HCT116 (cell line): ENCODE measurements at regions not wholly inside any gene's neighbourhood (a gene's known extent, or its start where the extent isn't known, plus 50 kb on each side); places are given as distances from the start of the nearest gene placed in this dataset.

ENCODE experiments used
- ATAC-seq: fragments of 200-7000 bp; cut with Tn5 transposase; 2 replicates; pipeline ENCODE4 v1.9.1; 2020; ENCODE audit warnings: mild to moderate bottlenecking, moderate library complexity
- BruUV-seq: library from RNA; stranded (reverse); fragments of 400-500 nt; replicated peaks from 2 replicates; lab custom pipeline; 2021; lab: Mats Ljungman, UMichigan
- CTCF ChIA-PET: fragments of 300-600 bp; sonication (Branson Sonifier 250); formaldehyde crosslinking; loops from one replicate; lab custom pipeline; 2021; ENCODE audit warnings: antibody characterized with exemption; lab: Charles Lee
- POLR2A ChIA-PET: fragments of 300-600, 350-600 bp; sonication (Branson Sonifier 250); formaldehyde crosslinking; loops from one replicate; lab custom pipeline; 2021; ENCODE audit warnings: antibody characterized with exemption; lab: Charles Lee
- RAD21 ChIA-PET, 2 experiments: fragments of 300-600 bp; sonication (Branson Sonifier 250); formaldehyde crosslinking; loops; one replicate each; lab custom pipeline; 2023; ENCODE audit warnings: low total read pairs in 2 of 2; ENCODE audit not compliant: uncharacterized antibody in 2 of 2, unreplicated experiment in 2 of 2, low non-redundant PET in 1 of 2; lab: Charles Lee
- DNase-seq: peaks from one replicate; pipeline ENCODE4 v3.0.0-alpha.2; 2010; ENCODE audit warnings: low read depth, low spot score
- H2AFZ ChIP-seq: fragments of 200-600 bp; shearing (Covaris generic), sonication (generic); 2 replicates; pipeline ENCODE4 v1.6.1; 2017; ENCODE audit warnings: low read depth, mixed run types, mixed read lengths, antibody characterized with exemption, low read length; ENCODE audit not compliant: poor library complexity, severe bottlenecking
- H3K27ac ChIP-seq: 2 replicates; pipeline ENCODE4 v1.5.1; 2012; ENCODE audit warnings: low read depth, low read length
- H3K27me3 ChIP-seq: fragments of 200-600 bp; sonication (generic); 2 replicates; pipeline ENCODE4 v1.6.1; 2016; ENCODE audit warnings: mixed run types, low read length, mixed read lengths; ENCODE audit not compliant: insufficient read depth
- H3K36me3 ChIP-seq, 2 experiments: fragments of 200-500 bp in 1 of 2; fragments of 200-600 bp in 1 of 2; sonication (Bioruptor generic) in 1 of 2; sonication (generic) in 1 of 2; 2 replicates each; pipeline versions ENCODE4 v1.5.1 to v1.6.1; 2014 to 2016; ENCODE audit warnings: low read length in 2 of 2, inconsistent platforms in 1 of 2, mixed read lengths in 1 of 2, mixed run types in 1 of 2; ENCODE audit not compliant: insufficient read depth in 2 of 2, control insufficient read depth in 1 of 2
- H3K4me1 ChIP-seq, 2 experiments: fragments of 200-600 bp in 1 of 2; sonication (generic) in 1 of 2; 2 replicates each; pipeline versions ENCODE4 v1.5.1 to v1.6.1; 2012 to 2017; ENCODE audit warnings: low read length in 2 of 2, inconsistent platforms in 1 of 2, mild to moderate bottlenecking in 1 of 2, mixed read lengths in 1 of 2, mixed run types in 1 of 2, moderate library complexity in 1 of 2; ENCODE audit not compliant: insufficient read depth in 2 of 2, control insufficient read depth in 1 of 2
- H3K4me2 ChIP-seq: fragments of 200-600 bp; sonication (generic); 2 replicates; pipeline ENCODE4 v1.6.1; 2017; ENCODE audit warnings: mixed run types, low read length, mixed read lengths
- H3K4me3 ChIP-seq, 2 experiments: fragments of 200-600 bp in 1 of 2; sonication (generic) in 1 of 2; replicated peaks in 1 of 2; 2 replicates each; pipeline ENCODE4 v1.5.1; 2011 to 2016; ENCODE audit warnings: low read length in 2 of 2, control low read depth in 1 of 2, low read depth in 1 of 2, mild to moderate bottlenecking in 1 of 2, mixed read lengths in 1 of 2, mixed run types in 1 of 2
- H3K79me2 ChIP-seq: fragments of 200-600 bp; sonication (generic); 2 replicates; pipeline ENCODE4 v1.6.1; 2017; ENCODE audit warnings: mild to moderate bottlenecking, mixed run types, low read length, moderate library complexity, mixed read lengths; ENCODE audit not compliant: insufficient read depth
- H3K9ac ChIP-seq: fragments of 200-600 bp; sonication (generic); 2 replicates; pipeline ENCODE4 v1.6.1; 2016; ENCODE audit warnings: low read length, mixed read lengths
- H3K9me2 ChIP-seq: fragments of 200-600 bp; sonication (generic), shearing (Covaris generic); 2 replicates; pipeline ENCODE4 v1.6.1; 2017; ENCODE audit warnings: mixed run types, mild to moderate bottlenecking, moderate library complexity; ENCODE audit not compliant: insufficient read depth
- H3K9me3 ChIP-seq, 2 experiments: fragments of 200-500 bp in 1 of 2; fragments of 200-600 bp in 1 of 2; sonication (Bioruptor generic) in 1 of 2; sonication (generic) in 1 of 2; 2 replicates each; pipeline ENCODE4 v1.6.1; 2014 to 2017; ENCODE audit warnings: low read length in 2 of 2, mixed read lengths in 2 of 2, inconsistent platforms in 1 of 2, low read depth in 1 of 2, mild to moderate bottlenecking in 1 of 2, mixed run types in 1 of 2, moderate library complexity in 1 of 2; ENCODE audit not compliant: control insufficient read depth in 1 of 2, insufficient read depth in 1 of 2
- H4K20me1 ChIP-seq: fragments of 200-600 bp; sonication (generic), shearing (Covaris generic); 2 replicates; pipeline ENCODE4 v1.6.1; 2017; ENCODE audit warnings: mixed run types, mild to moderate bottlenecking, moderate library complexity; ENCODE audit not compliant: insufficient read depth
- CBX3 ChIP-seq: IDR thresholded peaks from 2 replicates; pipeline ENCODE4 v1.6.1; 2012; ENCODE audit warnings: low read depth
- CEBPB ChIP-seq: IDR thresholded peaks from 2 replicates; pipeline ENCODE4 v1.6.1; 2012; ENCODE audit warnings: low read depth
- EGR1 ChIP-seq: IDR thresholded peaks from 2 replicates; pipeline ENCODE4 v1.6.1; 2012; ENCODE audit warnings: low read depth
- EZH2phosphoT487 ChIP-seq: fragments of 200-600 bp; IDR thresholded peaks from 2 replicates; pipeline ENCODE4 v1.6.1; 2018; ENCODE audit warnings: antibody characterized with exemption, borderline replicate concordance
- FOSL1 ChIP-seq: IDR thresholded peaks from 2 replicates; pipeline ENCODE4 v1.6.1; 2012; ENCODE audit warnings: low read depth
- SP1 ChIP-seq: IDR thresholded peaks from 2 replicates; pipeline ENCODE4 v1.6.1; 2012; ENCODE audit warnings: low read depth
- TCF7L2 ChIP-seq: IDR thresholded peaks from 2 replicates; pipeline ENCODE4 v1.7.0; 2011; ENCODE audit warnings: borderline replicate concordance, inconsistent platforms; ENCODE audit not compliant: insufficient read depth, insufficient read length; ENCODE audit errors: extremely low read depth
- YY1 ChIP-seq: IDR thresholded peaks from 2 replicates; pipeline ENCODE4 v1.6.1; 2011; ENCODE audit warnings: low read length, low read depth, moderate library complexity, mild to moderate bottlenecking; ENCODE audit not compliant: insufficient replicate concordance; ENCODE audit errors: extremely low read depth
- ZFX ChIP-seq: fragments of 450-650 bp; IDR thresholded peaks from 2 replicates; pipeline ENCODE4 v1.6.1; 2017
- ZNF274 ChIP-seq: fragments of 200-500 bp; sonication (Bioruptor generic); IDR thresholded peaks from 2 replicates; pipeline ENCODE4 v1.6.1; 2014; ENCODE audit warnings: mild to moderate bottlenecking, low read depth, low read length, inconsistent platforms
- intact Hi-C: fragments of 100-400 bp; cut with micrococcal nuclease; formaldehyde crosslinking; loops from 2 replicates; pipeline ENCODE4 v1.10.0; 2022
- TF ChIP-seq, protein P1 (sequence below): IDR thresholded peaks from 2 replicates; pipeline ENCODE4 v1.6.1; 2012
- TF ChIP-seq, protein P2 (sequence below): IDR thresholded peaks from 2 replicates; pipeline ENCODE4 v1.6.1; 2011; ENCODE audit warnings: mild to moderate bottlenecking, low read length, moderate library complexity; ENCODE audit not compliant: insufficient replicate concordance; ENCODE audit errors: extremely low read depth
- TF ChIP-seq, protein P3 (sequence below): IDR thresholded peaks from 2 replicates; pipeline ENCODE4 v1.6.1; 2012
- TF ChIP-seq, protein P4 (sequence below): IDR thresholded peaks from 2 replicates; pipeline ENCODE4 v1.6.1; 2012; ENCODE audit warnings: low read depth

DNA sequence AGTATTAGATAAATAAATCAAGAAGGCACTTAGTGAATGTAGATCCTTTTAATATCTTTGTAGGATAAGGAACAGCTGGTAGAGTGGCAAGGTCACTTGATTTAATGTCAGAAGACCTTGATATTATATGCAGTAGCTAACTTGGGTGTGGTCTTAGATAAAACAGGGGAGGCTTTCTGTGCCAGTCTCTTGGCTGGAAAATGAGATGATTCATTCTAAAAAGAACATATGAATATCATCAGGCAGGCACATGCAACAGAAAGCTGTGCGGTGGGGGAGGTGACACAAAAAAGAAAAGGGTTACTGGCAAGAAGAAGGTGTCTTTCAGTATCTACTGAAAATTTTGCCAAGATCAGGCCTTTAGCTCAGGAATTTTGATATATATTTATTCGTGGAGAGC, 931.7 kb upstream of the CELF4 start:
- Histone ChIP-seq H3K4me3 (no peak overlapping the region), H3K9ac (no peak overlapping the region), H3K79me2 (no peaks in the 10 kb centered on the region), H3K27me3 (no peaks in the 10 kb centered on the region), H4K20me1 (no peaks in the 10 kb centered on the region), H3K36me3 (no peaks in the 10 kb centered on the region), H3K4me1 (no peaks in the 10 kb centered on the region), H3K9me3 (no peaks in the 10 kb centered on the region; a peak in 2 of 4 replicates), H3K27ac (no peak overlapping the region), H3K9me2 (no peaks in the 10 kb centered on the region), H3K4me2 (no peak overlapping the region), H2AFZ (no peak overlapping the region)
- ATAC-seq (no peak), DNase-seq (no peak)
- POLR2A ChIA-PET, result no interaction called here
- intact Hi-C loops, result no loop called here
- no peak for TF ChIP-seq TCF7L2
- no peak for TF ChIP-seq EGR1
- TF ChIP-seq ZNF274, result no peak
- TF ChIP-seq, protein P1, sequence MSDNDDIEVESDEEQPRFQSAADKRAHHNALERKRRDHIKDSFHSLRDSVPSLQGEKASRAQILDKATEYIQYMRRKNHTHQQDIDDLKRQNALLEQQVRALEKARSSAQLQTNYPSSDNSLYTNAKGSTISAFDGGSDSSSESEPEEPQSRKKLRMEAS, result no peak
- TF ChIP-seq ZFX, result no peak
- BruUV-seq, result no TSS peak
- RAD21 ChIA-PET, result no interaction called here
- CTCF ChIA-PET, result no interaction called here

DNA sequence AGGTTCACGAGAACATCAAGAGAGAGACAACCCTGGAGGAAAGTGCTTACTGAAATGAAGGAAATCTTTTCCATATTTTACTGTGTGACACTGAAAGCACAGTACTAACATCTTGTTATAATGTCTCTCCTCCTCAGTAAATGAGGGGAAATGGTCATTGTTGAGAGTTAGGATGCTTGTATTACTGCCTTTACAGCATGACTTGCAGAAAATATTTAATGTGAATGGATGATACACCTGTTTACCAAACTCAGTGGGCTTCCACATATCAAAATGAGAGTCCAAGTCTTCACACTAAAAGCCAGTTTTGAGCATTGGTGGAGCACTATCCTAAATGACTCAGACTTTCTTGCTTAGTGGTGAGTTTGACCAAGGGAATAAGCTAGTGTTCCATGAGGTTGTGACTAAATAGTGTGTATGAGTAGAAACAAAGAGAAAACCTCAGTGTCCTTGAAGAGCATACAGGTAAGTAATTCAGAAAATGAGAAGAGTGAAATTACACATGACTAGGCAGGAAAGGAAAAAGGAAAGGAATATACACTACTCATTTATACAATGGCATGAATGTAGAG, 930.7 kb upstream of the CELF4 start:
- Histone ChIP-seq H3K36me3 (no peaks in the 10 kb centered on the region), H2AFZ (no peak overlapping the region), H3K9me3 (peaks cover 0 to 4% of the 10 kb centered on the region in 2 experiments; a peak in 2 of 4 replicates), H3K4me3 (no peak overlapping the region), H3K27me3 (no peaks in the 10 kb centered on the region), H3K9ac (no peak overlapping the region), H3K4me2 (no peak overlapping the region), H3K9me2 (no peaks in the 10 kb centered on the region), H3K4me1 (no peaks in the 10 kb centered on the region), H3K27ac (no peak overlapping the region), H4K20me1 (no peaks in the 10 kb centered on the region), H3K79me2 (no peaks in the 10 kb centered on the region)
- POLR2A ChIA-PET, result no interaction called here
- DNase-seq (no peak), ATAC-seq (no peak)
- intact Hi-C loops, result no loop called here
- BruUV-seq, result no TSS peak
- RAD21 ChIA-PET, result no interaction called here
- CTCF ChIA-PET, result no interaction called here
- TF ChIP-seq, protein P2, sequence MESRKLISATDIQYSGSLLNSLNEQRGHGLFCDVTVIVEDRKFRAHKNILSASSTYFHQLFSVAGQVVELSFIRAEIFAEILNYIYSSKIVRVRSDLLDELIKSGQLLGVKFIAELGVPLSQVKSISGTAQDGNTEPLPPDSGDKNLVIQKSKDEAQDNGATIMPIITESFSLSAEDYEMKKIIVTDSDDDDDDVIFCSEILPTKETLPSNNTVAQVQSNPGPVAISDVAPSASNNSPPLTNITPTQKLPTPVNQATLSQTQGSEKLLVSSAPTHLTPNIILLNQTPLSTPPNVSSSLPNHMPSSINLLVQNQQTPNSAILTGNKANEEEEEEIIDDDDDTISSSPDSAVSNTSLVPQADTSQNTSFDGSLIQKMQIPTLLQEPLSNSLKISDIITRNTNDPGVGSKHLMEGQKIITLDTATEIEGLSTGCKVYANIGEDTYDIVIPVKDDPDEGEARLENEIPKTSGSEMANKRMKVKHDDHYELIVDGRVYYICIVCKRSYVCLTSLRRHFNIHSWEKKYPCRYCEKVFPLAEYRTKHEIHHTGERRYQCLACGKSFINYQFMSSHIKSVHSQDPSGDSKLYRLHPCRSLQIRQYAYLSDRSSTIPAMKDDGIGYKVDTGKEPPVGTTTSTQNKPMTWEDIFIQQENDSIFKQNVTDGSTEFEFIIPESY, result no peak
- TF ChIP-seq YY1 (no peak), FOSL1 (no peak), CEBPB (no peak), ZFX (no peak), SP1 (no peak), CBX3 (no peak), EGR1 (no peak), EZH2phosphoT487 (no peak), TCF7L2 (no peak), ZNF274 (no peak)
- TF ChIP-seq, protein P3, sequence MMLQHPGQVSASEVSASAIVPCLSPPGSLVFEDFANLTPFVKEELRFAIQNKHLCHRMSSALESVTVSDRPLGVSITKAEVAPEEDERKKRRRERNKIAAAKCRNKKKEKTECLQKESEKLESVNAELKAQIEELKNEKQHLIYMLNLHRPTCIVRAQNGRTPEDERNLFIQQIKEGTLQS, result no peak
- TF ChIP-seq, protein P4, sequence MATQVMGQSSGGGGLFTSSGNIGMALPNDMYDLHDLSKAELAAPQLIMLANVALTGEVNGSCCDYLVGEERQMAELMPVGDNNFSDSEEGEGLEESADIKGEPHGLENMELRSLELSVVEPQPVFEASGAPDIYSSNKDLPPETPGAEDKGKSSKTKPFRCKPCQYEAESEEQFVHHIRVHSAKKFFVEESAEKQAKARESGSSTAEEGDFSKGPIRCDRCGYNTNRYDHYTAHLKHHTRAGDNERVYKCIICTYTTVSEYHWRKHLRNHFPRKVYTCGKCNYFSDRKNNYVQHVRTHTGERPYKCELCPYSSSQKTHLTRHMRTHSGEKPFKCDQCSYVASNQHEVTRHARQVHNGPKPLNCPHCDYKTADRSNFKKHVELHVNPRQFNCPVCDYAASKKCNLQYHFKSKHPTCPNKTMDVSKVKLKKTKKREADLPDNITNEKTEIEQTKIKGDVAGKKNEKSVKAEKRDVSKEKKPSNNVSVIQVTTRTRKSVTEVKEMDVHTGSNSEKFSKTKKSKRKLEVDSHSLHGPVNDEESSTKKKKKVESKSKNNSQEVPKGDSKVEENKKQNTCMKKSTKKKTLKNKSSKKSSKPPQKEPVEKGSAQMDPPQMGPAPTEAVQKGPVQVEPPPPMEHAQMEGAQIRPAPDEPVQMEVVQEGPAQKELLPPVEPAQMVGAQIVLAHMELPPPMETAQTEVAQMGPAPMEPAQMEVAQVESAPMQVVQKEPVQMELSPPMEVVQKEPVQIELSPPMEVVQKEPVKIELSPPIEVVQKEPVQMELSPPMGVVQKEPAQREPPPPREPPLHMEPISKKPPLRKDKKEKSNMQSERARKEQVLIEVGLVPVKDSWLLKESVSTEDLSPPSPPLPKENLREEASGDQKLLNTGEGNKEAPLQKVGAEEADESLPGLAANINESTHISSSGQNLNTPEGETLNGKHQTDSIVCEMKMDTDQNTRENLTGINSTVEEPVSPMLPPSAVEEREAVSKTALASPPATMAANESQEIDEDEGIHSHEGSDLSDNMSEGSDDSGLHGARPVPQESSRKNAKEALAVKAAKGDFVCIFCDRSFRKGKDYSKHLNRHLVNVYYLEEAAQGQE, result no peak
